ENCODE measurements at regions not wholly inside any gene's neighbourhood (a gene's known extent, or its start where the extent isn't known, plus 50 kb on each side); places are given as distances from the start of the nearest gene placed in this dataset.

- H3K4me1 Mint-ChIP-seq (ENCODE audit: low read depth) = peaks cover 96% of the 10 kb centered on the region
- 0 out of 2 replicates have a peak, but pooled peaks cover 3% of the 10 kb centered on the region for H3K27me3 Mint-ChIP-seq (ENCODE audit: insufficient read depth)
- no peak overlapping the region; the same call in 1 of the 2 replicates for H3K27ac Mint-ChIP-seq
- DNase-seq = no peak
- no peaks in the 10 kb centered on the region for H3K36me3 Mint-ChIP-seq (ENCODE audit: low read depth)
- H3K9me3 Mint-ChIP-seq = no peaks in the 10 kb centered on the region
- TF ChIP-seq CTCF (IDR thresholded peaks at IDR 0.05) = no peak
- H3K4me3 Mint-ChIP-seq = no peak overlapping the region
Observed at GRCh38 chr11:27214713-27215112, 148.3 kb downstream of the CCDC34 start.

GRCh38 chr11:27213232-27213660, 149.8 kb downstream of the CCDC34 start:
- no peak for TF ChIP-seq CTCF (IDR thresholded peaks at IDR 0.05)
- Mint-ChIP-seq H3K27me3 (ENCODE audit: insufficient read depth) (0 out of 2 replicates have a peak, but pooled peaks cover 3% of the 10 kb centered on the region), H3K36me3 (ENCODE audit: low read depth) (no peaks in the 10 kb centered on the region), H3K4me1 (ENCODE audit: low read depth) (peaks cover 94% of the 10 kb centered on the region), H3K27ac (peak overlapping the region; percentile 94), H3K9me3 (no peaks in the 10 kb centered on the region), H3K4me3 (peak overlapping the region; percentile 74)
- peak; percentile 79 for DNase-seq

GRCh38 chr11:27212248-27212780, 150.7 kb downstream of the CCDC34 start:
- no peaks in the 10 kb centered on the region for H3K27me3 Mint-ChIP-seq (ENCODE audit: insufficient read depth)
- H3K4me1 Mint-ChIP-seq (ENCODE audit: low read depth) = peaks cover 91% of the 10 kb centered on the region
- H3K9me3 Mint-ChIP-seq = no peaks in the 10 kb centered on the region
- TF ChIP-seq CTCF (IDR thresholded peaks at IDR 0.05) = no peak
- DNase-seq = no peak
- peak overlapping the region; percentile 94 for H3K27ac Mint-ChIP-seq
- no peaks in the 10 kb centered on the region for H3K36me3 Mint-ChIP-seq (ENCODE audit: low read depth)
- H3K4me3 Mint-ChIP-seq = no peak overlapping the region

- Mint-ChIP-seq H3K27me3 (ENCODE audit: insufficient read depth) (no peaks in the 10 kb centered on the region), H3K4me3 (no peak overlapping the region), H3K36me3 (ENCODE audit: low read depth) (no peaks in the 10 kb centered on the region), H3K27ac (peak overlapping the region; percentile 94), H3K9me3 (no peaks in the 10 kb centered on the region), H3K4me1 (ENCODE audit: low read depth) (peaks cover 91% of the 10 kb centered on the region)
- TF ChIP-seq CTCF (IDR thresholded peaks at IDR 0.05) = peak; percentile 74
- DNase-seq = no peak
Observed at GRCh38 chr11:27211370-27212127, 151.5 kb downstream of the CCDC34 start.

GRCh38 chr11:27210531-27210930, 152.5 kb downstream of the CCDC34 start:
- no peak for TF ChIP-seq CTCF (IDR thresholded peaks at IDR 0.05)
- H3K27me3 Mint-ChIP-seq (ENCODE audit: insufficient read depth) = no peaks in the 10 kb centered on the region
- DNase-seq = no peak
- H3K9me3 Mint-ChIP-seq = no peaks in the 10 kb centered on the region
- no peaks in the 10 kb centered on the region for H3K36me3 Mint-ChIP-seq (ENCODE audit: low read depth)
- H3K27ac Mint-ChIP-seq = peak overlapping the region; percentile 25; the same call in 1 of the 2 replicates
- no peak overlapping the region for H3K4me3 Mint-ChIP-seq
- H3K4me1 Mint-ChIP-seq (ENCODE audit: low read depth) = peaks cover 91% of the 10 kb centered on the region
